ENCODE measurements at regions not wholly inside any gene's neighbourhood (a gene's known extent, or its start where the extent isn't known, plus 50 kb on each side); places are given as distances from the start of the nearest gene placed in this dataset.

- Histone ChIP-seq H3K27me3 (ENCODE audit: control insufficient read depth, insufficient read depth, low read length) (no peaks in the 10 kb centered on the region), H3K36me3 (ENCODE audit: control insufficient read depth, insufficient read depth, low read length) (no peaks in the 10 kb centered on the region), H3K4me1 (ENCODE audit: control insufficient read depth, insufficient read depth, low read length) (no peaks in the 10 kb centered on the region), H3K27ac (ENCODE audit: low read length) (no peak overlapping the region), H3K4me3 (ENCODE audit: low read length) (no peak overlapping the region), H3K9me3 (ENCODE audit: control insufficient read depth, low read depth, low read length) (no peaks in the 10 kb centered on the region)
- no CpG with 5 or more reads among the region's 5 CpGs for WGBS (ENCODE audit: insufficient coverage, low lambda C conversion rate)
- DNase-seq = no peak
These were observed 81.8 kb upstream of the ARMC2 start for GRCh38 chr6:108766419-108766818.

- Histone ChIP-seq H3K27me3 (ENCODE audit: control insufficient read depth, insufficient read depth, low read length) (no peaks in the 10 kb centered on the region), H3K27ac (ENCODE audit: low read length) (no peak overlapping the region), H3K9me3 (ENCODE audit: control insufficient read depth, low read depth, low read length) (no peaks in the 10 kb centered on the region), H3K36me3 (ENCODE audit: control insufficient read depth, insufficient read depth, low read length) (no peaks in the 10 kb centered on the region), H3K4me1 (ENCODE audit: control insufficient read depth, insufficient read depth, low read length) (no peaks in the 10 kb centered on the region), H3K4me3 (ENCODE audit: low read length) (no peak overlapping the region)
- WGBS (ENCODE audit: insufficient coverage, low lambda C conversion rate) = no CpG with 5 or more reads among the region's 6 CpGs
- DNase-seq = no peak
These were observed 81.3 kb upstream of the ARMC2 start for GRCh38 chr6:108766886-108767285.

GRCh38 chr6:108767418-108768165 lies 80.6 kb upstream of the ARMC2 start:
- Histone ChIP-seq H3K36me3 (ENCODE audit: control insufficient read depth, insufficient read depth, low read length) (no peaks in the 10 kb centered on the region), H3K4me3 (ENCODE audit: low read length) (no peak overlapping the region), H3K9me3 (ENCODE audit: control insufficient read depth, low read depth, low read length) (no peaks in the 10 kb centered on the region), H3K27me3 (ENCODE audit: control insufficient read depth, insufficient read depth, low read length) (no peaks in the 10 kb centered on the region), H3K4me1 (ENCODE audit: control insufficient read depth, insufficient read depth, low read length) (no peaks in the 10 kb centered on the region), H3K27ac (ENCODE audit: low read length) (no peak overlapping the region)
- WGBS (ENCODE audit: insufficient coverage, low lambda C conversion rate) = no CpG with 5 or more reads among the region's 7 CpGs
- DNase-seq = peak in 1 of 2 donors; percentile 59

GRCh38 chr6:108768166-108768555 lies 80.1 kb upstream of the ARMC2 start:
- Histone ChIP-seq H3K9me3 (ENCODE audit: control insufficient read depth, low read depth, low read length) (no peaks in the 10 kb centered on the region), H3K4me1 (ENCODE audit: control insufficient read depth, insufficient read depth, low read length) (no peaks in the 10 kb centered on the region), H3K27ac (ENCODE audit: low read length) (no peak overlapping the region), H3K36me3 (ENCODE audit: control insufficient read depth, insufficient read depth, low read length) (no peaks in the 10 kb centered on the region), H3K4me3 (ENCODE audit: low read length) (no peak overlapping the region), H3K27me3 (ENCODE audit: control insufficient read depth, insufficient read depth, low read length) (no peaks in the 10 kb centered on the region)
- DNase-seq = no peak
- no CpG with 5 or more reads among the region's 1 CpG for WGBS (ENCODE audit: insufficient coverage, low lambda C conversion rate)

GRCh38 chr6:108768792-108769524 lies 79.3 kb upstream of the ARMC2 start:
- Histone ChIP-seq H3K27ac (ENCODE audit: low read length) (no peak overlapping the region), H3K4me3 (ENCODE audit: low read length) (no peak overlapping the region), H3K4me1 (ENCODE audit: control insufficient read depth, insufficient read depth, low read length) (no peaks in the 10 kb centered on the region), H3K9me3 (ENCODE audit: control insufficient read depth, low read depth, low read length) (no peaks in the 10 kb centered on the region), H3K27me3 (ENCODE audit: control insufficient read depth, insufficient read depth, low read length) (no peaks in the 10 kb centered on the region), H3K36me3 (ENCODE audit: control insufficient read depth, insufficient read depth, low read length) (no peaks in the 10 kb centered on the region)
- WGBS (ENCODE audit: insufficient coverage, low lambda C conversion rate) = no CpG with 5 or more reads among the region's 10 CpGs
- DNase-seq = no peak

- no peak overlapping the region for H3K4me3 ChIP-seq (ENCODE audit: low read length)
- no CpG with 5 or more reads among the region's 1 CpG for WGBS (ENCODE audit: insufficient coverage, low lambda C conversion rate)
These were observed 76.8 kb upstream of the ARMC2 start for GRCh38 chr6:108771421-108771820.

DNA sequence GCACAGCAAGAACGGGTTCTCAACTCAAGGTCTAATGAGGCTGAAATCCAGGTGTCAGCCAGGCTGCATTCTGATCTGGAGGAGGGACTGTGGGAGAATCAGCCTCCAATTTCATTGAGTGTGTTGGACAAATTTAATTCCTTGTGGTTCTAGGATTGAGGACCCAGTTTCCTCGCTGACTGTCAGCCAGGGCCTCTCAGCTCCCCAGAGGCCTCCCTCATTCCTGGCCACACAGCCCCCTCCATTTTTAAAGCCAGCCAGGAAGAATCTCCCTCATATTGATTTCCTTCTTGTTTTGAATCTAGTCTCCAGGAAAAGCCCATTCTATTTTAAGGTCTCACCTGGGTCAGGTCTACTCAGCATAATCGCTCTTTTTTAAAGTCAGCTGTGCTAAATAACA lies 73.7 kb upstream of the ARMC2 start:
- Histone ChIP-seq H3K36me3 (ENCODE audit: control insufficient read depth, insufficient read depth, low read length) (no peaks in the 10 kb centered on the region), H3K9me3 (ENCODE audit: control insufficient read depth, low read depth, low read length) (peaks cover 2% of the 10 kb centered on the region), H3K4me1 (ENCODE audit: control insufficient read depth, insufficient read depth, low read length) (no peaks in the 10 kb centered on the region), H3K4me3 (ENCODE audit: low read length) (no peak overlapping the region), H3K27ac (ENCODE audit: low read length) (no peak overlapping the region), H3K27me3 (ENCODE audit: control insufficient read depth, insufficient read depth, low read length) (no peaks in the 10 kb centered on the region)
- no peak for DNase-seq
- WGBS (ENCODE audit: insufficient coverage, low lambda C conversion rate) = no CpG with 5 or more reads among the region's 3 CpGs

More at GRCh38 chr6:108771421-108771820, 76.8 kb upstream of the ARMC2 start:
- Histone ChIP-seq H3K9me3 (ENCODE audit: control insufficient read depth, low read depth, low read length) (peaks cover 2% of the 10 kb centered on the region), H3K36me3 (ENCODE audit: control insufficient read depth, insufficient read depth, low read length) (no peaks in the 10 kb centered on the region), H3K27me3 (ENCODE audit: control insufficient read depth, insufficient read depth, low read length) (no peaks in the 10 kb centered on the region), H3K4me1 (ENCODE audit: control insufficient read depth, insufficient read depth, low read length) (no peaks in the 10 kb centered on the region), H3K27ac (ENCODE audit: low read length) (no peak overlapping the region)
- no peak for DNase-seq

DNA sequence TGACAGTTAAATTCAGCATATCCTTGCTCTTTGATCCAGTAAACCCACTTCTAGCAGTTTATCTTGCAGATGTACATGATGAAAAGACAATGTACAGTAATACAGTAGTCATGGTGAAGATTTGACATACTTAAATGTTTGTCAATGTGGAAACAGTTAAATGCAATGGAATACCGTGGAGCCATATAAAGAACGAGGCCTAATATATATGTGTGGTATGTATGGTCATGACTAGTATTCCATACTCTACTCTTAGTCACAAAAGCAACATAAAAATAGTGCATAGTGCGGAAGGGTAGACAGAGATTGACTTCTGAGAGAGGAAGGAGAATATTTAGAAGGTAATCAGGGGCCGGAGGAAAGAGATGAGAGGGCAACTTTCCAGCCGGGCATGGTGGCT lies 70.7 kb upstream of the ARMC2 start:
- 100% methylated on average over 1 of the region's 5 CpGs for WGBS (ENCODE audit: insufficient coverage, low lambda C conversion rate)
- no peaks in the 10 kb centered on the region for H3K36me3 ChIP-seq (ENCODE audit: control insufficient read depth, insufficient read depth, low read length)
- no peak overlapping the region for H3K4me3 ChIP-seq (ENCODE audit: low read length)
- DNase-seq = no peak
- H3K4me1 ChIP-seq (ENCODE audit: control insufficient read depth, insufficient read depth, low read length) = peaks cover 5% of the 10 kb centered on the region
- no peaks in the 10 kb centered on the region for H3K27me3 ChIP-seq (ENCODE audit: control insufficient read depth, insufficient read depth, low read length)
- H3K27ac ChIP-seq (ENCODE audit: low read length) = no peak overlapping the region
- peaks cover 2% of the 10 kb centered on the region for H3K9me3 ChIP-seq (ENCODE audit: control insufficient read depth, low read depth, low read length)

DNA sequence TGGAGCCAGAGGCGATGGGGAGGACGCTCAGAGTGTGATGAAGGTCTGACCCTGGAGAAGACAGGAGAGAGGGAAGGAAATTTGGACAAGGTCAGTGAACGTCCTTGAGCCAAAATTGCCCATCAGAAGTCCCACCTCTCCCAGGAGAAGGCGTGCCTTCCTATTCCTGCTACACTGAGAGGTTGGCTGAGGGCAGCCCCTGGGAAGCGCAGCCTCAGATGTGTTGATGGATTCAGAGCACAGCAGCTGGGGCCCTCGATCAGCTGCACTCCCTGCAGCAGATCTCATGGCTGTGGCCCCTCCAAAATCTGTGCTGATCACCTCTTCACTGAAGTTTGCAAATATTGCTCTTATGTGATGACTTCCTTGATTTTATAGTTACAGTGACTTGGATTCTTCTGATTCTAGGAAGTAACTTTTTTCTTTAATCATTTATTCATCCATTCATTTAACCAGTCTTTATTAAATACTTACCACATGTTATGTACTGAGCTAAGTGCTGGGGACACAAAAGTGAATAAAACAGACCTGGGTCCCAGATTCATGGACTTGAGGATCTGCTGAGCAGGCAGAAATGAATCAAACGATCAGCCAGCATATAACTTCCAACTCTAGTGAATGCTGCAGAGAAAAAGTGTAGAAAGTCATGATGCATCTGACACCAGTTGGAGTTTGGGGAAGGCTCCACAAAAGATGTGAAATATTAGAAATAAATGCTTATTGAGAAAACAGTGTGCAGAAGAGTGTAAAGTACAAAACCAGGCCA lies 69.6 kb upstream of the ARMC2 start:
- H3K27me3 ChIP-seq (ENCODE audit: control insufficient read depth, insufficient read depth, low read length) = no peaks in the 10 kb centered on the region
- H3K9me3 ChIP-seq (ENCODE audit: control insufficient read depth, low read depth, low read length) = peaks cover 2% of the 10 kb centered on the region
- WGBS (ENCODE audit: insufficient coverage, low lambda C conversion rate) = 100% methylated on average over 1 of the region's 7 CpGs
- H3K4me3 ChIP-seq (ENCODE audit: low read length) = no peak overlapping the region
- peaks cover 5% of the 10 kb centered on the region for H3K4me1 ChIP-seq (ENCODE audit: control insufficient read depth, insufficient read depth, low read length)
- H3K27ac ChIP-seq (ENCODE audit: low read length) = no peak overlapping the region
- H3K36me3 ChIP-seq (ENCODE audit: control insufficient read depth, insufficient read depth, low read length) = no peaks in the 10 kb centered on the region
- DNase-seq = no peak

DNA sequence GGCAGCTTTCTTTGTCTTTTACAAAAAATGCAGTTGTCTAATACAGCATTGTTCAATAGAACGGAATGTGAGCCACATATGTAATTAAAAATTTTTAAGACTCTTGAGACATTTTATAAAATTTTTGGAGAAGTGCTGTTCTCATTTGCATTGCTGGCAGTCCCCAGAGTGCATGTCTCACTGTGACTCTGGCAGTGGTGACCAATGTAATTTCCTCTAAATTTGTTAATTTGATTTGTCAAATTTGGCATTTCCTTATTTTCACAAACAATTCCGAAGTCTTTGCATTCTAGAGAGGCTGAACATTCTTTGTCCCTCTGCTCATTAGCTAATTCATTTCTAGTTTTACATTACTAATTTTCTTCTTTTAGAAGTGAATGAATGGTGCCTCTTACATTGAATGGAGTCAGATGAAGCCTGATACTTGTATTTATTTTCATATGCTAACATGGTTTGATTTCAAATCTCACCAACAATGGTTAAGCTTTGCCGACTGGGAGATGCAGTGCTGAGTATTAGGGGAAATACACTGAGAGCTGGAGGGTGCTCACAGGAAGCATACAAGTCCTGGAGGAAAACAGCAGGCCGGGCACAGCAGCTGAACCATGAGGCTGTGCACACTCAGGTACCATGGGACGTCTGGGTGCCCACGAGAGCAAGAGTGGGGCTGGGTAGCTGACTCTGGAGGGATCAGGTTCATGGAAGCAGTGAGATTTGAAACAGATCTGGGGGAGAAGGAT lies 68.5 kb upstream of the ARMC2 start:
- no peaks in the 10 kb centered on the region for H3K9me3 ChIP-seq (ENCODE audit: control insufficient read depth, low read depth, low read length)
- no peaks in the 10 kb centered on the region for H3K27me3 ChIP-seq (ENCODE audit: control insufficient read depth, insufficient read depth, low read length)
- peaks cover 5% of the 10 kb centered on the region for H3K4me1 ChIP-seq (ENCODE audit: control insufficient read depth, insufficient read depth, low read length)
- no peaks in the 10 kb centered on the region for H3K36me3 ChIP-seq (ENCODE audit: control insufficient read depth, insufficient read depth, low read length)
- H3K4me3 ChIP-seq (ENCODE audit: low read length) = no peak overlapping the region
- WGBS (ENCODE audit: insufficient coverage, low lambda C conversion rate) = 87% methylated on average over 1 of the region's 6 CpGs
- DNase-seq = no peak
- no peak overlapping the region for H3K27ac ChIP-seq (ENCODE audit: low read length)

Measured in large intestine (tissue), 3 donors.